Stomach (tissue), 4 donors: ENCODE measurements at regions not wholly inside any gene's neighbourhood (a gene's known extent, or its start where the extent isn't known, plus 50 kb on each side); places are given as distances from the start of the nearest gene placed in this dataset.

Source experiments
- CTCF ChIP-seq, 7 experiments: fragments of 450-650 bp in 4 of 7; fragments of 200-600 bp in 3 of 7; sonication (generic) in 3 of 7; IDR thresholded peaks; one replicate each; pipeline ENCODE4 v1.5.1; 2016 to 2019; ENCODE audit warnings: antibody characterized with exemption in 7 of 7, control low read depth in 2 of 7, mild to moderate bottlenecking in 1 of 7
- EP300 ChIP-seq: sonication (generic); formaldehyde crosslinking; IDR thresholded peaks from one replicate; pipeline ENCODE4 v1.6.1; 2017; ENCODE audit warnings: antibody characterized with exemption

- TF ChIP-seq CTCF (IDR thresholded peaks at IDR 0.05) (no peak), EP300 (no peak)
Measured at GRCh38 chr2:128753321-128753720, 434.7 kb upstream of the HS6ST1 start.
